Fibroblast of skin of right biceps (primary cell): ENCODE measurements at regions not wholly inside any gene's neighbourhood (a gene's known extent, or its start where the extent isn't known, plus 50 kb on each side); places are given as distances from the start of the nearest gene placed in this dataset.
"Not testable (repeated sequence)": the region's sequence is repeated elsewhere in the genome, so short reads cannot be mapped to it uniquely, and the experiment has no call there.

Experiments used
- DNase-seq: peaks from one replicate; pipeline ENCODE4 v3.0.0-alpha.2; 2013

DNA sequence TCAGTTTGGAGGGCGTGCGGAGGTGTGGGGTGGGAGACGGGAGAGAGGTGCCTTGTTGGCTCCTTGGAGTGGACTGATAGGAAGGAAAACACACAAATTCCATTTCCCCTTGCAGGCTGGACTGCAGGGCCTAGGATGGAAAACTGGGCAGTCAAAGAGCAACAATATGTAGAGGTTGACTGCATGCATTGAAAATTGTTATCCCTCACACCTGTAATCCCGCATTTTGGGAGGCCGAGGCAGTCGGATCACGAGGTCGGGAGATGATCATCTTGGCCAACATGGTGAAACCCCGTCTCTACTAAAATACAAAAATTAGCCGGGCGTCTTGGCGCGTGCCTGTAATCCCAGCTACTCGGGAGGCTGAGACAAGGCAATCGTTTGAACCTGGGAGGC, 128.2 kb downstream of the PPIAL4G start:
- no peak for DNase-seq

DNA sequence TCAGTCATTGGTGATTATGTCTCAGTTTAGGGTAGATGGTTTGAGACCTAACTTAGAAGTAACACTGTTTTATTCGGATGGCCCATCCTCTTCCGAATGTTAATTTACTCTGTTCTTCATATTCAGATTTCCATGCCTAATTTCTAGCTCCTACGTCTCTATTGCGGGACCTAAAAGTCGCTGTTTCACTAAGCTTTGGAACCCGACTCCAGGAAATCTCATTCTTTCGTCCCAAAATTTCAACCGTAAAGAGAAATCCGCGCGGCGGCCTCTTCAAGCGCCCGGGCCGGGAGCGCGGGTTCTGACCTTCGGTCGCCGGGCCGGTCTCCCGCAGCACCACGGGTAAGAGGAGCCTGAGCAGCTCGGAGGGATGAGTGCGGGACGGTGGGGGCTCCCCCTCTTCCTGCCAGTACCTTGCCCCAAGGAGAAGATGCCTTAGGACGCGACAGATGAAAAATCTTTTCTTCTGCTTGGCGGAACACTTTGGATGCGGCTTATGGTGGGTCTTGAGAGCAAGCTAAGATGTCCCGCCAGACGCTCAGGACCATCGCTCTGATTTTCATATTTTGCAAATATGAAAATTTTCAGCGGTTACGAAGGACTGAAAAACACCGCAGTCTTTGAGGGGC, 128.7 kb downstream of the PPIAL4G start:
- DNase-seq = no peak

DNA sequence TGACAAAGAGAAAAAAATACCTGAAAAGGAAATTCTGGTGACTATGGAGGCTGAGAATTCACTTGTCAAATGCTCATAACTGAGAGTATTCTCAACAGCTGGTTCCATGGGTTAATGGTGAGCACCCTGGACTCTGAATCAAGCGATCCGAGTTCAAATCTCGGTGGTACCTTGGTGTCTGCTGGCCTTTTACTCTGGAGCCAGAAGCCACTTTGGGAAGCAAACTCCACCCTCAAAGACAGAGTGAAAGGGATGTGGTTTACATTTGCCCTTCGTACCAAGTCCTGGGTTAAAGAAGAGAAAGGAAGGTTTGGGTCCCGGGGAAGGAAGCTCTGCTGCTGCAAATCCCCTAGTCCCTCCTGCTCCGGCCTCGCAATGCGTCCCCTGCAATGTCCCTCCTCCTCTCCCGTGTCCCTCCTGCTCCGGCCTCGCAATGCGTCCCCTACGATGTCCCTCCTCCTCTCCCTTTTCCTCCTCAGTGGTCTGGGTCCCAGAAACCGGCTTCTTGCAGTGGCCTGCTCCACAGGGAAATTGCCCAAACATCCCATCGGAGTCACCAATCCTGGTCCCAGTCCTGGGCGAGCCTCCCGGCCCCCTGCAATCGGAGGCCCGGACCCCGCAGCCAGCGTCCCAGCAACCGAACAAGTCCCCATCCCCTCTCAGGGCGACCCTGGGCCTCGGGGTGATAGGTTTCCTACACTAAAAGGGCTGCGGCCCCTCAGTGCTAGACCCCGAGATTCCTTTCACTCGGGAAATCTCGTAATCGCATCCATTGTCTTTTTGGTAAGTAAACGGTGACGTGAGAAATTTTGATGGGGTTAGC, 129.4 kb downstream of the PPIAL4G start:
- DNase-seq = peak; percentile 88

DNA sequence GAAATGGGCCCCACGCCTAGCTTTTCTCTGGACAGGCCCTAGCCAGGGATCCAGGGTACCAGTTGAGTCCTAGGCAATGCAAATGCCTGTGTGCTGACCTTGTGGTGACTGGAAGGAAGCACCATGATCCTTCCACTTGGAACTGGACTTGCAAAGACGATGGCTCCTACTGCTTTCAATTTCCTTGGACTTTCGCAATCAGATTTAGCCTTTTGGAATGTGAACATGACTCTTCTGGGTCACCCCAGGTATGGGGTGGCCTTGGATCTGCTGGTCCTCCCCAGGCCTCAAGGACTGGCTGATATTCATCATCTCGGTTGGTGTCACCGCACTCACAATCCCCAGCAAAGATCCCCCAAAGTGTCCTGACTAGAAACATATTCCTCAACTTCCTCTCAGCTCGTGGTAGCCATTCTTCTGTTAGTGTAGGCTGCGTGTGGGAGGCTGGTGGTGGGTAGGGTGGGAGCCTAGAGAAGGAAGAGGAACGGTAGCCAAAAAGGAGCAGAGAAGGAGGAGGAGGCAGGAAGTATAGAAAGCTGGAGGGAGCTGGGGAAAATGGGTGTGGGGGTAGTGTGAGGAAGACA, 130.5 kb downstream of the PPIAL4G start:
- DNase-seq = no peak

DNA sequence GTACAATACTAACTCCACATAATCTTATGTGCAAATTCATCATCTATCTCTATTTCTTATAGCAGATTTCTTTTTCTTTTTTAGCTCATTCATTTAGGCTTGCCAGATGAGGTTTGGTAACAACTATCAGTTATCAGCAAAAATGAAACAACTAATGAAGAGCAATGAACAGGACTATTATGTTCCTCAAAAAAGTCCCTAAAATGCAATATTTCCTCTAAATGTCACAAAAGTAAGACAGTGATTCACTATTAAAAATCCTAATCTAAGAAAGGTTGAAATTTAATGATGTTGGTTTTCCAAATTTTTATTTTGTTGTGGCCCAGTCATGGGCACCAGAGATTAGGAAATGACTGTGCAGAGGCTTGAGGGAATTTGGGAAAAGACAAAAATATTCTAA, 135.3 kb downstream of the PPIAL4G start:
- DNase-seq = no peak

DNA sequence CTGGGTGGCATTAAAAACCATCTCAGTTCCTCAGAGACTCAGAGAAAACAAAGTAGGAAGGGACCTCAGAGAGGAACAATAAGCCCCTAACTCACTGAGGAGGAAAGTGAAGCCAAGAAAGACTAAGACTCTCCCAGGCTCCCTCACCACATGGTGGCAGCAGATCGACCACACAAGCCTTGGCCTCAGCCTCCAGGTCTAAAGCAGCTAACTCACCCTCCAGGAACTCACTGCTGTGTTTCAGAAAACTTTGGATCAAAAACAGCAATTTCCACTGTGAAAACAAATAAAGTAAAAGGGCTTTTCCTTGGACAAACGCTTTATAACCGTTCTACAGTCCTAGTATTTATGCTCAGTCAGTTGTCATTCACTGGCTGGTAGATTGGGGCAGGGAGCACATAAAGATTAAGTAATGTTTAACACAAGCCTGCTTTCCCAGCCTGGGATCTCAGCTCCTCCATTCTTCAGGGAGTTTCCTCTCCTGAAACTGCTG, 137.4 kb downstream of the PPIAL4G start:
- peak; percentile 43 for DNase-seq

DNA sequence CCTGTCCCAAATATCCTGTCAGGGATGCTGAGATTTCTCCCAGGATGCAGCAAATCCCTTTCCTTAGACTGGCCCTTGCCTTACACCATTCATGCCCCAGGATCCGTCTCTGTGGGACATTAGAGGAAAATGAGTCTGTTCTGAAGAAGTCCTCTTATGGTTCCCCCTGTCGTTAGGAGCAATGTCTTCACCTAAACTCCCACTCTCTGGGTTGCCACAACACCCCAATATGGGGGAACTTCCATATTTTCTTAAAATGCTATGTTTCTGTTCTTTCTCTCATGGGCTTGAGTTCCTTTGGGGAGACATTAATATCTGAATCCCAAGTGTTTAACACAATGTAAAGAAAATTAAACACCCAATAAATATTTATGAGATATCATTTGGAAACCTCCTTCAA, 138.5 kb downstream of the PPIAL4G start:
- DNase-seq = not testable (repeated sequence)

DNA sequence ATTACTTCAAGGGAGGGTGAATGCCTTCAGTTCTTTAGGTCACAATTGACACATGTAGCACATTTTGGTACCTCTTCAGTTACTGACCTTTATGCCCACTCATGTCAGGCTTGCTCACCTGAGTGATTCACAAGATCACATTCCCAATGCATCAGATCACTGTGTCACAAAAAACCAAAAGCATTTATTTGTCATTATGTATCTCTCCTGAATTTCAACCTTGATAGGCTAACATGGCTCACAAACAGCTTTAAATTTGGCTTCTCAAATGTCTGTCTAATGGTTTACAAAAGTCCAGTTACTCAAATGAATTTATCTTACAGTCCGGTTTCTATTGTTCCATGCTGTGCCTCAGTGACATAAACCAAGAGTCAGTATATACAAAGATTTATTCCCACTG, 141.4 kb downstream of the PPIAL4G start:
- DNase-seq = not testable (repeated sequence)

DNA sequence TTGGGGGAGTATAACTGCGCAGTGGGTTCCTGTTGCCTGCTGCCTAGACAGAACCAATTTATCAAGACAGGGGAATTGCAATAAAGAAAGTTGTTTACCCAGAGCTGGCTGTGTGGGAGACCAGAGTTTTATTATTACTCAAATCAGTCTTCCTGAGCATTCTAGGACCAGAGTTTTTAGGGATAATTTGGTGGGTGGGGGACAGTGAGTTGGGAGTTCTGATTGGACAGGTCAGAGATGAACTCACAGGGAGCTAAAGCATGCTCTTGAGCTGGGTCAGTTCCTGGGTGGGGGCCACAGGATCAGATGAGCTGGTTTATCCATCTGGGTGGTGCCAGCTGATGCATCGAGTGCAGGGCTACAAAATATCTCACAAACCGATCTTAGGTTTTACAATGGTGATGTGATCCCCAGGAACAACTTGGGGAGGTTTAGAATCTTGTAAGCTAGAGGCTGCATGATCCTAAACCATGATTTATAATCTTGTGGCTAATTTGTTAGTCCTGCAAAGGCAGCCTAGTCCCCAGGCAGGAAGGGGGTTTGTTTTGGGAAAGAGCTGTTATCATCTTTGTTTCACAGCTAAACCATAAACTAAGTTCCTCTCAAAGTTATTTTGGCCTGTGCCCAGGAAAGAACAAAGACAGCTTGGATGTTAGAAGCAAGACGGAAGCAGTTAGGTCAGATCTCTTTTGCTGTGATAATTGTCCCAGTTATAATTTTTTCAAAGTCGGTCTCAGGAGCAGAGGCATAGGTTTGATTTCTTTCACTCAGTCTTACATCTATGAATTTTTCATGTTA, 146.8 kb downstream of the PPIAL4G start:
- DNase-seq = not testable (repeated sequence)

DNA sequence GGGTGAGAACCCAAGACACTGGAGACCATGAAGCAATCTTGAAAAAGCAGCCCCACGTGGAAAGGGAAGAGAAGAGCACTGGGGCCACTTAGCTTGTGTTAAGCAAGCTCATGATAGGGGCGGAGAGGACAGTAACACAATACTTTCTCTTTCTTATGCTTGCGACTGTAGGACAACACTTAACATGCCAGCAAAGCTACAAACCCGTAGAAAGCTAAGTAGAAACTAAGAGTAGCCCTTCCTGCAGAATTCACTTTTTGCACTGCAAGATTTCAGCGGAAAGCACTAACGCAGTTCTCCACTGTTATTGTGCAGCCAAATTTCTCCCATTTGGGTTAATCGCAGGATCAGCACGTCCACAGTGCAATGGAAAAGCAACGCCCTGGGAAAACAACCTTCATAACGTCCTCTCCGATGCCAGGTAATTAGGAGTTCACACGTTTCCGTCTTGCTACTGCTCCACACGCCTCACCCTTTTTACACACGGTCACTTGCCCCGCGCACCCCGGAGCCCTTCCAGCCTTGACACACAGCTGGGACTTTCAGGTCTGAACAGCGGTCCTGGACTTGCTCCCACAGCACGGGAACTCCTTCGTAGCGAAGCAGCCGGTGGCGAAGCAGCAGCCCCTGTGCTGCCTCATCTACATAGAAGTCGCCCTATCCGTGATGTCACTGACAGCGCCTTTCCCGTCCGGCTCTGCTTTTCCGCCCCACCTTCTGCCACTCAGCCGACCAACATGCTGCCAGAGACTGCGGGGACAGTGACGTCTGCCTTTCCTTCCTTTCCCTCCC, 148.6 kb downstream of the PPIAL4G start:
- DNase-seq = peak; percentile 95

DNA sequence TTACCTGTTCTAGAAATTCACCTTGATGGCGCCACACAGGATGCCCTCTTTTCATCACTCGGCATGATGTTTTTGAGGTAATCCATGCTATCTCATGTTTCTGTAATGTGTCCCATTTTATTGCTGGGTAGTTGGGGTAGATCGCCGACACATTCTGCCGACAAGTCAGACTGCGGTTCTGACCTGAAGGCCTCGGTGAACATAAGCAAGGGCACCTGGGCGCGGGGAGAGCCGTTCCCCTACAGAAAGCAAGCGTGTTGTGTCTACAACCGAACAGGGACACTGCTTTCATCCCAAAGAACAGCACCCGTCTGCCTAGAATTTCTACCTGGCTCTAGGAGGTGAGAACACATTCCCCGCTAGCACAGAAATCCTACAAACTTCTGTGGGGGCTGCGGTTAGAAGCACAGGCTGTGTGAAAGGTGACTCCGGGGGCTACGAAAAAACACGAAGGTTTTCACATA, 149.2 kb downstream of the PPIAL4G start:
- no peak for DNase-seq

DNA sequence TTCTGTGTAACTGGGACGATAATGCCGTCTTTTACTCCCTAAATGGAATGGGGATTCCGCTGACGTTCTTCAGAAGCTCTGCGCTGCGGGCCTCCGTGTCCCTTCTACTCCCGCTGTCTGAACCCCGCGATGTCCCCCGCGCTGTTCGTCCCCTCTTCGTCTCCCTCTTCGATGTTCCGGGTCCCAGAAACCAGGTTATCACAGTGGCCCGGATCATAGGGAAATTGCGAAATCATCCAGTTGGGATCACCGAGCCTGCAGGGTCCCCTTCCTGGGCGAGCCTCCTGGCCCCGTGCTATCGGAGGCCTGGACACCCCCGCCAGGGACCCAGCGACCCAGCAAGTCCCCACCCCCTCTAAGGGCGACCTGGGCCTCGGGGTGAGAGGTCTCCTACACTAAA, 154.2 kb downstream of the PPIAL4G start:
- no peak for DNase-seq

DNA sequence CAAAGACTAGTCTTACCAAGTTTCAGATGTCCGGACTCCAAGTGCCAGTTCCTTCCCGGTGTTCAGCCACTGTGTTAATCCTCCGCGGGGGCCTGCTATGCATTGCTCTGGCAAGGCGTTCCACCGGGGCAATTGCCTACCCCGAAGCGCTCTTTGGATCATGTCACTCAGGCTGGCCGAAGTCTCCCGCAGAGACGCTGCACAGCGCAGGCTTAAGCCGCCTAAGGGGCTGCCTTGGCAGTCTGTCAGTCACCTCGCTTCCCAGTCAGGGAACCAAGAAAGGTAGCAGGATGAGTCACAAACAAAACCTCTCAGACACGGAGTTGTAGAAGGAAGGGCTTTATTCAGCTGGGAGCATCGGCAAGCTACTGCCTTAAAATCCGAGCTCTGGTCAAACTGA, 158.1 kb downstream of the PPIAL4G start:
- not testable (repeated sequence) for DNase-seq

DNA sequence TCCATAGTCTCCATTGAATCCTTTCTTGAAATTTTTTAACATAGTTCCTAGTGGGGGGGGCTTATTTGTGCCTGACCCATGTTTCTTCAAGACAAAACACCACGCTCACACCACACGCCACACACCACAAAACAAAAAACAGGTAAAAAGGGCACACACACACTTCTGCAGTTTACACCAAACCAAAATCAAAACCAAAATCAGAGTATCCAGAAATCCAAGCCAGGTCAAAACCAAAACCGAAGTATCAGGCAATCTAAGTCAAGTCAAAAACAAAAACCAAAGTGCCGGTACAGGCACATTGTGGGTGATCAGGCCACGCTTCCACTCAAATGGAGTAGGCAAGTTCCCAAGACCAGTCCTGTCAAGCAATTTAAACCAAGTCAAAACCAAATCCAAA, 158.6 kb downstream of the PPIAL4G start:
- not testable (repeated sequence) for DNase-seq

DNA sequence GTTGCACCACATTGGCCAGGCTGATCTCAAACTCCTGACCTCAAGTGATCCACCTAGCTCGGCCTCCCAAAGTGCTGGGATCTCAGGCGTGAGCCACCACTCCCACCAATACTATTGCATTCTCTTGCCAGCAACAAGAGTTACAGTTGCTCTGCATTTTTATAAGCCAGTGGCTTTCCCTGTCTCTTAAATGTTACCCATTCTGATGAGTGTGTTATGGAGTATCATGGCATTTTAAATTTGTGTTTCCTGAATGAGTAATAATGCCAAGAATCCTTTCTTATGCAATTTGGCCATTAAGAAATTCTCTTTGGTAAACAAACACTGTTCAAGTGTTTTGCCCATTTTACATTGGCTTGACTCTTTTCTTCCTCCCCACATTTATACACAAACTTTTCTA, 163.0 kb downstream of the PPIAL4G start:
- DNase-seq = not testable (repeated sequence)

DNA sequence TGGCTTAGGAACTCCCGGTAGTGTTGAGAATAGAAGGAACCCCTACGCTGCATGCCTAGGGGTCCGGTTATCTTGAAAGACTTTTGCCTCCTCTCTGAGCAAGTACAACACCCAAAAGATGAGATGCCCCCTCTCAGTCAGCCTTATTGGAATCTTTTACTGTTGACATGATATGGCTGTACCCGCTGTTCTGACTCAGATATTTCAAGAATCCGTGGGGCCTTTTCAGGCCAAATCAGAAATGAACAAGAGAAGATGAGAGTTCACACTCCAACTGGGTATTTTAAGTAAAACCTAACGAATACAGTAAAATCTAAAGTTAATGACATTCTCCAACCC, 164.2 kb downstream of the PPIAL4G start:
- no peak for DNase-seq

DNA sequence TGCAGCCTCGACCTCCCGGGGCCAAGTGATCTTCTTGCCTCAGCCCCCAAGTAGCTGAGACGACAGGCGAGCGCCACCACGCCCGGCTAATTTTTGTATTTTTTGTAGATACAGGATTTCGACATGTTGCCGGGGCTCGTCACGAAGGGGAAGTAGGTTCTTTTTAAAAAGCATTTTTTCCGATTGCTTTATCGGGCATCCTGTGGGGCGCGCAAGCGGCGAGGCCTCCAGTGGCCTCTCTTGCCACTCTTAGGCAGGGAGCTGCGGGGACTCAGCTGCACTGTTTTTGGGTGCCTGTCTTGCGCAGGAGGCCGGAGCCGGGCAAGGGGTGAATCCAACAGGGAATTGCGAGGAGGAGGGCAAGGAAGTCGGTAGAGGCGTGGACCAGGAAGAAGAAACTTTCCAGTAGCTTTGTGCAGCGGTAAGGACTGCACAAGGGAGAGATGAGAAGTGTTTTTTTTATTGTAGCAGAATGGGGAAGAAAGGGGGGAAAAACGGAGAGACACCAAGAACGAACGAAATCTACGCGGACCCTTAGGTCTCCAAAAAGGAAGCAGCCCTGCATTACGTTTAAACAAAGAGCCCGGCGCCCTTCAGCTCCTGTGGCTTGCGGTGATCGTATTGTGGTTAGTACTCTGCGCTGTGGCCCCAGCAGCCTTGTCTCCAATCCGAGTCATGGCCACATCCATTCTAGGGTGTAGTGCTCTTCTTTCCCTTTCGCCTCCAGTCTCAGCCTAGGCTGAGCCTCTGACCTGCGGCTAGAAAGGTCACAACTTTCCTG, 164.8 kb downstream of the PPIAL4G start:
- no peak for DNase-seq

DNA sequence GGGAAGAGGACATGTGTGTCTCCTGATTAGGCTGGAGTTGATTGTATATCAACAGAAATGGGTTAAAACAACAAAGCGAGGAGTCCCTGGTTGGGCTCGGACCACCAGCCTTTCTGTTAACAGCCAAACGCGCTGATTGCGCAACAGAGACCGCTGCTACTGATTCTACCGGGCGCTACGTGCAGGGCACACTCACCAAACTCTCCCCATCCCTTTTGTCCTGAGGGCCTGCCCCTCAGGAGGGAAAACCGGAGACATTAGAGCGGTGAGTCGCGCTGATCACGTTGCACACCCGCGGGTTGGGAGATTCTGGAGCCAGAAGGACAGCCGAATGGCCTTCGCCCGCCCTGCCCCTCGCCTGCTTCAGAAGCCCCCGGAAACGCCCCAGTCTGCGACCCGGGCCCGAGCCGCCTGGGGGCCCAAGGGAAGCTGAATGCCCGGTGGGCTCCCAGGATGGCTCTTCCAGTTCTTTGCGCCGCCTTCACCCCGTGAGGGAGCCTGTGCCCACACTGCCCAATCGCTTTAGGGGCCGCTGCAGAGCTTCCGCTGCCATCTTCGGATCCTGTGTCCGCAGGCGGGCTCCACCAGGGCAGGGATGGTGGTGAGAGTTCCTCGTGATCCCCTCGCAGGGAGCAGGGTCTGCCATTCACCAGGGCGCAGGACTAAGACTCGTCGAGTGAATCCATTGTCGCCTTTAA, 165.4 kb upstream of the NBPF11 start:
- no peak for DNase-seq

DNA sequence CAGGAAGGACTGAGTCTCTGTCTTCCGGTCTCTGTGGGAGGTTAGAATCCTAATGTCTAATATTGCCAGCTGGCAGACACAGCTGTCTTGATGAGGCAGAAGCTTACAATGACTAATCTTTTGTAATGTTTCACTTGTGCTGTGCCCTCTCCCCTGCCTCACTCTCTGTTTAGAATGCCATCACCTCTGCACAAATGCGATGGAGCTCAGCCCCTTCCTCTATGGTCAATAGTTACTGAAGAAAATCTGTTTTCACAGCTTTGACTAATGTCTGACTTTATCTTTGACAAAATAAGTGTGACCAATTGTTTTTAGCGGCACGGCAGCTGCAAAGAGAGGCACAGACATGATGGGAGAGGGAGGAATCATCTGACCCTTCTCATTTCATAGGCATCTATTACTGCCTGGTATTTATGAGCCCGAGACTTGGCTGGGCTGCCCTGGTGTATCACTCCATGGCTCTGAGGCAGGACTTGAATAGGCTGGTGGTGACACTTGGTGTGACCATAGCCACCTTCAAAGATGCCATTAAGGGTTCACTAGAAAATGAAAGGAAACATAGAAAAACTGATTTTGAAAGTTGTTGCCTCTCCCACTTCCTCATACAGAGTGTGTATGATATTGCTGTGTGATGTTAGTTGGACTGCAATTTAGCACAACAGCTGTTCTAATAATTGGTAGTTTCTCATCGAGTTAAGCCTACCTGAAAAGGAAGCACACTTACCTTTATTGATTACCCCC, 163.2 kb upstream of the NBPF11 start:
- DNase-seq = peak; percentile 22

DNA sequence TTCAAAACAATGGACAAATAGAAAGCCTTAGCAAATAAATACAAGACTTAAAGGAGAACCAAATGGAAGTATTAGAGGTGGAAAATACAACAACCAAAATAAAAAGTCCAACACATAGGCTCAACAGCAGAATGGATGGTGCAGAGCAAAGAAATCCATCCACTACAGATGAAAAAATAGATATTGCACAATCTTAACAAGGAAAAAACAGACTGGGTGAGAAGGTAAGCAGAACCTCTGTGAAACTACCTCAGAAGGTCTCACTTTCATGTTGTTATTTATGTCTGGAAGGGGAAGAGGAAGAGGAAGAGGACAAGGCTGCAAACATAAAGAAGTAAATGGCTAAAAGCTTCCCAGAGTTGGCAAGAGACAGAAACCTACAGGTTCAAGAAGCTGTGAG, 158.7 kb upstream of the NBPF11 start:
- no peak for DNase-seq
